DND-41 (cell line): ENCODE measurements at regions not wholly inside any gene's neighbourhood (a gene's known extent, or its start where the extent isn't known, plus 50 kb on each side); places are given as distances from the start of the nearest gene placed in this dataset.

Experiments used
- CTCF ChIP-seq: IDR thresholded peaks from 2 replicates; pipeline ENCODE4 v1.5.1; 2012; ENCODE audit warnings: borderline replicate concordance, low read length, moderate library complexity, mild to moderate bottlenecking; ENCODE audit not compliant: poor library complexity, severe bottlenecking; ENCODE audit errors: extremely low read depth
- EZH2 ChIP-seq: IDR thresholded peaks from 3 replicates; pipeline ENCODE4 v1.6.1; 2012; ENCODE audit warnings: borderline replicate concordance, low read depth, mild to moderate bottlenecking, moderate library complexity, low read length, inconsistent platforms; ENCODE audit not compliant: severe bottlenecking

- TF ChIP-seq CTCF, result no peak
- no peak for TF ChIP-seq EZH2
These were observed 499.4 kb downstream of the ISL1 start for GRCh38 chr5:51882647-51883046.
